ENCODE measurements at regions not wholly inside any gene's neighbourhood (a gene's known extent, or its start where the extent isn't known, plus 50 kb on each side); places are given as distances from the start of the nearest gene placed in this dataset.

DNA sequence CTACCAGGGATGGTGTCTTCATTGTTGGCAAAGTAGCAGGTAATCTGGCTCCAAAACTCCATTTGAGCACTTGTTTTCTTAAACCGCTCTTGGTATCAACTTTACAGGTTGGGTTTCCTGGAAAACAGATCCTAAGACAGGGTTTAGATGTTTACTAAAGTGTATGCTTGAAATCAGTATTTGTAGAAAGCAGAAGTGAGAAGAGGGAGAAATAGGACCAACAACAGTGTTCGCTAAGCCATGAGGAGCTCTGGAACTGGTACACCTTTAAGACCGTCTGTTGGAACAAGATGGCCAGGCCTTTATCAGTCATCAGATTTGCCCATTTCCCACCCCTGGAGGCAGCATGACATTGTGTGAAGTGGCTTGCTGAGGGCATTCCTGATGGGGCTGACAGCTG lies 171.0 kb upstream of the COL8A1 start:
- Histone ChIP-seq H3K4me3 (ENCODE audit: severe bottlenecking) (no peak overlapping the region), H3K36me3 (ENCODE audit: low read depth) (no peaks in the 10 kb centered on the region), H3K27me3 (ENCODE audit: insufficient read depth, poor library complexity, severe bottlenecking) (no peaks in the 10 kb centered on the region), H3K27ac (ENCODE audit: poor library complexity, severe bottlenecking) (no peak overlapping the region), H3K9me3 (ENCODE audit: severe bottlenecking) (no peaks in the 10 kb centered on the region), H3K4me1 (ENCODE audit: insufficient read depth, poor library complexity, severe bottlenecking) (no peaks in the 10 kb centered on the region)
- no peak for ATAC-seq (ENCODE audit: low read depth)
- TF ChIP-seq, protein P1, sequence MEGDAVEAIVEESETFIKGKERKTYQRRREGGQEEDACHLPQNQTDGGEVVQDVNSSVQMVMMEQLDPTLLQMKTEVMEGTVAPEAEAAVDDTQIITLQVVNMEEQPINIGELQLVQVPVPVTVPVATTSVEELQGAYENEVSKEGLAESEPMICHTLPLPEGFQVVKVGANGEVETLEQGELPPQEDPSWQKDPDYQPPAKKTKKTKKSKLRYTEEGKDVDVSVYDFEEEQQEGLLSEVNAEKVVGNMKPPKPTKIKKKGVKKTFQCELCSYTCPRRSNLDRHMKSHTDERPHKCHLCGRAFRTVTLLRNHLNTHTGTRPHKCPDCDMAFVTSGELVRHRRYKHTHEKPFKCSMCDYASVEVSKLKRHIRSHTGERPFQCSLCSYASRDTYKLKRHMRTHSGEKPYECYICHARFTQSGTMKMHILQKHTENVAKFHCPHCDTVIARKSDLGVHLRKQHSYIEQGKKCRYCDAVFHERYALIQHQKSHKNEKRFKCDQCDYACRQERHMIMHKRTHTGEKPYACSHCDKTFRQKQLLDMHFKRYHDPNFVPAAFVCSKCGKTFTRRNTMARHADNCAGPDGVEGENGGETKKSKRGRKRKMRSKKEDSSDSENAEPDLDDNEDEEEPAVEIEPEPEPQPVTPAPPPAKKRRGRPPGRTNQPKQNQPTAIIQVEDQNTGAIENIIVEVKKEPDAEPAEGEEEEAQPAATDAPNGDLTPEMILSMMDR (IDR thresholded peaks at IDR 0.05; ENCODE audit: poor library complexity, severe bottlenecking) = no peak
- DNase-seq (ENCODE audit: low spot score) = no peak

DNA sequence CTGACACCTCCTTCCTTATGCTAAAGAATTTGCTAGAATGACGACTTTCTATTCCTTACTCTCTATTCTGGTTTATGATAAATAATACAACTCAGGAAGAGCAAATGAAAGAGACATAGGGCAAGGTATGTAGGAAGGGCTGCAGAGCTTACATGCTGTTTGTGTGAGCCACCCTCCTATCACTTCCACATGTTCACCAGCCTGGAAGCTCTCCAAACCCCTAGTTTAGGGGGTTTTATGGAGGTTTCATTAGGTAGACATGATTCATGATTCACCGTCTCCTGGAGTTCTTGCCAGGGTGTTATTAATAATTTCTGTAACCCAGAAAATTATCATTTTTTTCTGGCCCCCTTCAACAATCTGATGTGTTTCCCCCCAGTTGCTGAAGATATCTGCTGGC lies 172.1 kb upstream of the COL8A1 start:
- Histone ChIP-seq H3K36me3 (ENCODE audit: low read depth) (no peaks in the 10 kb centered on the region), H3K4me3 (ENCODE audit: severe bottlenecking) (no peak overlapping the region), H3K27me3 (ENCODE audit: insufficient read depth, poor library complexity, severe bottlenecking) (no peaks in the 10 kb centered on the region), H3K27ac (ENCODE audit: poor library complexity, severe bottlenecking) (no peak overlapping the region), H3K9me3 (ENCODE audit: severe bottlenecking) (no peaks in the 10 kb centered on the region), H3K4me1 (ENCODE audit: insufficient read depth, poor library complexity, severe bottlenecking) (no peaks in the 10 kb centered on the region)
- no peak for DNase-seq (ENCODE audit: low spot score)
- TF ChIP-seq, protein P1 (IDR thresholded peaks at IDR 0.05; ENCODE audit: poor library complexity, severe bottlenecking) = no peak
- no peak for ATAC-seq (ENCODE audit: low read depth)

DNA sequence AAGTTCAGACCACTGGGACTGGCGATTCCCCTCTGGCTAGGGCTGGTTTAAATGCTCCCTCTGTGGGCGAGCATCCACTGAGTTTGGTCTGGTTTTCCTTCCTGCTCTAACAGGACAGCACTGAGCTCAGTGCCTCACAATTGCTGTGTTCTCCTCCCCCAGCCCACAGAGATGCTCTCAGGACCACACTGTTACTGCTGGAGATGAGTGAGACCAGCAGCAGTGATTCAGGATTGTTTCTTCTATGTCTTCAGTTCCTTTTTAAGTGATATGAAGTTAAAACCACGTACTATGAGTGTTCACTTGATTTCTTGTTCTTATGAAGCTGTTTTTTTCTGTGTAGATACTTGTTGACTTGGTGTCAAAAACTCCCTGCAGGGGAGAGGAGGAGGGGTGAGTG lies 180.4 kb upstream of the COL8A1 start:
- no peak for DNase-seq (ENCODE audit: low spot score)
- no peaks in the 10 kb centered on the region for H3K4me1 ChIP-seq (ENCODE audit: insufficient read depth, poor library complexity, severe bottlenecking)
- TF ChIP-seq, protein P1 (IDR thresholded peaks at IDR 0.05; ENCODE audit: poor library complexity, severe bottlenecking) = no peak
- no peak for ATAC-seq (ENCODE audit: low read depth)
- no peaks in the 10 kb centered on the region for H3K9me3 ChIP-seq (ENCODE audit: severe bottlenecking)
- H3K4me3 ChIP-seq (ENCODE audit: severe bottlenecking) = no peak overlapping the region
- no peaks in the 10 kb centered on the region for H3K27me3 ChIP-seq (ENCODE audit: insufficient read depth, poor library complexity, severe bottlenecking)
- H3K27ac ChIP-seq (ENCODE audit: poor library complexity, severe bottlenecking) = no peak overlapping the region
- no peaks in the 10 kb centered on the region for H3K36me3 ChIP-seq (ENCODE audit: low read depth)

DNA sequence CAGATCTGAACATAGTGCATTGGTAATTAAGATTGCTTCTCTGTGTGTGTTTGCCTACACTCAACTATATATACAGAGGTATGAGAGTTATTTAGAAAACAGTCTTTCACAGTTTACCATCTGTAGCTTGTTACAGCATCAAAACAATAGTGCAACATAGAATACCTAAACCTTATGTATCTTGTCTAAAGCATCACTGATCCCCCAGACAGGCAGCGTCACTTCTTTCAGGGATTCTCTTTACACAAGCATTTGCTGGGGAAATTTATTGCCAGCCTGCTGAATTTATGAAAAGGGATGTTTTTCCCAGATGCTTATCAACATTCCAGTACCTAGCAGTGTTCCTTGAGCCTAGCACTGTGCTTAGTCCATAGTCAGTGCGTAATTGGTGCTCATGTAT lies 195.8 kb upstream of the COL8A1 start:
- TF ChIP-seq, protein P1 (IDR thresholded peaks at IDR 0.05; ENCODE audit: poor library complexity, severe bottlenecking) = no peak
- no peak overlapping the region for H3K27ac ChIP-seq (ENCODE audit: poor library complexity, severe bottlenecking)
- no peaks in the 10 kb centered on the region for H3K36me3 ChIP-seq (ENCODE audit: low read depth)
- no peak overlapping the region for H3K4me3 ChIP-seq (ENCODE audit: severe bottlenecking)
- no peaks in the 10 kb centered on the region for H3K27me3 ChIP-seq (ENCODE audit: insufficient read depth, poor library complexity, severe bottlenecking)
- ATAC-seq (ENCODE audit: low read depth) = no peak
- H3K9me3 ChIP-seq (ENCODE audit: severe bottlenecking) = no peaks in the 10 kb centered on the region
- DNase-seq (ENCODE audit: low spot score) = no peak
- no peaks in the 10 kb centered on the region for H3K4me1 ChIP-seq (ENCODE audit: insufficient read depth, poor library complexity, severe bottlenecking)

DNA sequence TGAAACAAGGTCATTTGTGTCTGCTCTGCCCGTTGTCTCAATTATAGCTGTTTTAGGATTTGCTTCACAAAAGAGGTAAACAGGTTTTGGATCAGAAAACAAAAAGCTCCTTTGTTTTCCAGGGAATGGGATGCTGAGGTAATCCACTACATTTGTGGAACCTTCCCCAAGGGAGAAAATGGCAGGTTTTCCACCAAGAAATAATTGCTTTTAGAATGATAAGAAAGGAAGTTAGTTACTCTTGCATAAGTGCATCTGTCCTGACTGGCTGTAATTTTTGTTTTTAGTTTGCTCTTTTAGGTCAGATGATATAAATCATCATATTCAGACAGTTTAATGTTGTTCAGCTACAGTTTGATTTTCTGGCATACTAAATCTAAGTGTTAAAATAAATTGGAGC lies 198.5 kb upstream of the COL8A1 start:
- ATAC-seq (ENCODE audit: low read depth) = no peak
- TF ChIP-seq, protein P1 (IDR thresholded peaks at IDR 0.05; ENCODE audit: poor library complexity, severe bottlenecking) = no peak

More for the DNA sequence above, 198.5 kb upstream of the COL8A1 start:
- Histone ChIP-seq H3K4me1 (ENCODE audit: insufficient read depth, poor library complexity, severe bottlenecking) (no peaks in the 10 kb centered on the region), H3K36me3 (ENCODE audit: low read depth) (no peaks in the 10 kb centered on the region), H3K9me3 (ENCODE audit: severe bottlenecking) (no peaks in the 10 kb centered on the region), H3K27ac (ENCODE audit: poor library complexity, severe bottlenecking) (no peak overlapping the region), H3K27me3 (ENCODE audit: insufficient read depth, poor library complexity, severe bottlenecking) (no peaks in the 10 kb centered on the region), H3K4me3 (ENCODE audit: severe bottlenecking) (no peak overlapping the region)
- DNase-seq (ENCODE audit: low spot score) = no peak

All from RWPE2 (cell line).